Activated naive CD4-positive, alpha-beta T cell (primary cell): ENCODE measurements at regions not wholly inside any gene's neighbourhood (a gene's known extent, or its start where the extent isn't known, plus 50 kb on each side); places are given as distances from the start of the nearest gene placed in this dataset.

ENCODE experiments used
- DNase-seq, 4 experiments: peaks; one replicate each; lab custom pipeline; 2025; lab: John Stamatoyannopoulos, UW

DNA sequence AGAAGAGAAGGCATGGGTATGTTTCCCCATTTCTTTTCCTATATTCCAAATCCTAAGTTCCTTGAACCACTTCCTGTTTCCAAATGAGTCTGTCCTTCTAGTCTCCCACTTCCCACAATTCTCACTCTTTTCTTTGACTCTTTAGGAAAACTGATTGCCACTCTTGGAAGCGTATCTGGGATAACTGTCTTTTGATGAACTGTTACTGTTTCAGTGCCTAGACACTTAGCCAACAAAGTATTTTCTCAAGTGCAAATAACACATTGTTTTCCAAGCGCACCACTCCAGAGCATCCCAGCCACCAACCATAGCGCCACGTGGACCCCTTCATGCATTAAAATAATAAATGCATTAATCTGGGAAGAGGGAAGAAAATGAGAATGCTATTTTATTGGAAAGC, 342.8 kb downstream of the MTX2 start:
- DNase-seq = no peak

DNA sequence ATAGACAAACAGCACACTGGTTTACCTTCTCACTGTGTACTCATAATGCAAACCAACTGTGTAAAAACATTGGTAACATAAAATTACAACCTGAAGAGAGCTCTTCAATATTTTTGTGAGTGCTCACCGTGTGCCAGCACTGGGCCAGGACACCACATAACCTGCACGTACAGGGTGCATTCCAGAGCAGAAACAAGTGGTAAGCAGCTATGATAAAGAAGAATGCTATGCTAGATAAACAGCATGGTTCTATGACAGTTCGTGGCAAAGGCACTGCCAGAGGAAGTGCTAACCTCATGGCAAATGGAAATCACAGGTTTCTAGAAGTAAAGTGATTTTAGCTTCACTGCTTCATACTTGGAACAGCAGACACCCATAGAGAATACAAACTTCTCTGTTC, 343.5 kb downstream of the MTX2 start:
- no peak for DNase-seq

GRCh38 chr2:176613323-176613987, 344.2 kb downstream of the MTX2 start:
- DNase-seq = no peak

- DNase-seq = no peak
Observed at GRCh38 chr2:176614049-176614448, 344.8 kb downstream of the MTX2 start.

DNA sequence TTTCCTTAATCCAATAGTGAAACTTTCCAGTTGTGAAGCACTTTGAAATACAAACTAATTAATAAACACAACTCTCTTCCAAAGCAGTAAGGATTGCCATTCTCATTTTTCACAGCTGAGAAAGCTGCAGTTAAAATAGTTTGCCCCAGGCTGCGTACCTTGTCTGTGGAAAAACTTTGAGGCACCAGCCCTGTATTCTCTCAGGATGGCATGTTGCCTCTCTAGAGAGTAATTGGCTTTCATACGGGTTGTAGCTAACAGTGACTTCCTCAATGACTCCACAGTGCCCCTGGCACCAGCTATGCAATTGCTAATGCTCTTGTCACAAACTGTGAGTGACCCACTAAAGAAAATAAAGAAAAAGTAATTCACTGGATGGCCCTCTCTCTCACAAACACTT, 345.7 kb downstream of the MTX2 start:
- DNase-seq = no peak

- DNase-seq = no peak
Observed at GRCh38 chr2:176619504-176619903, 350.3 kb downstream of the MTX2 start.

- no peak for DNase-seq
Observed at GRCh38 chr2:176621350-176621749, 352.1 kb downstream of the MTX2 start.

- DNase-seq = no peak
Observed at GRCh38 chr2:176622792-176623191, 353.6 kb downstream of the MTX2 start.

- no peak for DNase-seq
Observed at GRCh38 chr2:176626796-176627195, 357.6 kb downstream of the MTX2 start.

DNA sequence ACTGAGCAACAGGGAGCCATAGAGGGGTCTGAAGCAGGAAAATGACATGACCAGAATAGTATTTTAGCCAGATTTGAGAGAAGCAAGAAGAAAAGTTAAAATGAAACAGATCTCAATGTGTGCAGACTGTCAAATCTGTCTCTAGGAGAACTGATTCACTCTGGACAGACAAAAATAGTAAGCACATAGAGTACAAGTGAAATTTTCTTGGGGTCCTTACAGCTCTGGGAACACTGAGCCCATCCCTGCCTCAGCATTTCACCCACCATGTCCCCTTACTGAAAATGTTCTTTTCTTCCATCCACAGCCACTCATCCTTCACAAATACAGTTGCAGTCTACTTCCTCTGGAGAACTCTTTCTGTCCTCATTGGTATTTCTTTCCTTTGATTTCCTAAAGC, 359.2 kb downstream of the MTX2 start:
- DNase-seq = no peak

DNA sequence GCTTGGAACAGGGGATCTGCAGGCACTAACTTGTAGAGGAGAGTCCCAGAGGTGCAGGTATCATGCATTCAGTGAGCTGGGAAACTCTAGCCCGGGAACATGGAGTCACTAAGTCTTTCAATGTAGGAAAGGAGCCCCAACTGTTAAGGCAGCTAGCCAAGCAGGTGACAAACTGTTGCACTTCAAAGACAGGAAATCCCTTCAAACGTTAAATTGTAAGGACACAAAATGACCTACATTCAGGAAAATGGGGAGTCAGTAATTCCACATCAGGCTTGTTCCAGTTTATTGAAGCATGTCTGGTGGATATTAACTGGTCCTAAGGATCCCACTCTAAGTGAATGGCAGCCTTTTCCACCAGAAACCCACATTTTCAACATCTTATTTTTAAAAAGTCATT, 364.5 kb downstream of the MTX2 start:
- no peak for DNase-seq

DNA sequence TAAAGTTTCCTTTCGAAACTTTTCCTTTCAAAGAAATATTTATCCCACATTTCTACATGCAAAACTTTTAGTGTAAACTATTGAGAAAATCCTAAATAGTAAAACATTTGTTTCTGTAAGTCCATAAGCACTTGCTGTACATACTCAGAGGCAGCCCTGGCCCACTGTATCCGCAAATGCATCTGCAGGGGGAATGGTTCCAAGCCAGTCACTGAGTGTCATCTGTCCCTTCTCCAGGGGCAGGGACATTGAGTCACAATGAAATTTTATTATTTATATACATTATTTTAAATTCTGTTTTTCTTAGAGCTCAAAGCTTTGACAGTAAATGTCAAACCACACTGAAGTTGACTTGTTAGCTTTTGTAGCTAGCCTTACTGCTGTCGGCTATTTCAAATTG, 367.2 kb downstream of the MTX2 start:
- no peak for DNase-seq

DNA sequence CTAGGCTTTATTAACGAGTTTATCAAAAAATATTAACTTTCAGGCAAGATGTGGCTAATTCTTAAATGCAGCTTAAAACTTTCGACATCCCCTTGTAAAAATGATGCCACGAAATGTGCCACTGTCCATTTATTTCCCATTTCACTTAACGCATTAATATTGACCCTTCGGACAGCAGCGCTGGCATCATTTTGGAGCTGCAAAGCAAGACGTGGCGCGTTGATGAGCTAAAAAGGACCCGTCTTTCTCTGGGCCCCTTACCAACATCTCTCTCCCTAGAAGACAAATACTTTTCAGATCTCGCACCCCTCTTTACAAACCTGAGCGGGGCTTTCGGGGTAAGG, 367.9 kb downstream of the MTX2 start:
- DNase-seq = no peak

DNA sequence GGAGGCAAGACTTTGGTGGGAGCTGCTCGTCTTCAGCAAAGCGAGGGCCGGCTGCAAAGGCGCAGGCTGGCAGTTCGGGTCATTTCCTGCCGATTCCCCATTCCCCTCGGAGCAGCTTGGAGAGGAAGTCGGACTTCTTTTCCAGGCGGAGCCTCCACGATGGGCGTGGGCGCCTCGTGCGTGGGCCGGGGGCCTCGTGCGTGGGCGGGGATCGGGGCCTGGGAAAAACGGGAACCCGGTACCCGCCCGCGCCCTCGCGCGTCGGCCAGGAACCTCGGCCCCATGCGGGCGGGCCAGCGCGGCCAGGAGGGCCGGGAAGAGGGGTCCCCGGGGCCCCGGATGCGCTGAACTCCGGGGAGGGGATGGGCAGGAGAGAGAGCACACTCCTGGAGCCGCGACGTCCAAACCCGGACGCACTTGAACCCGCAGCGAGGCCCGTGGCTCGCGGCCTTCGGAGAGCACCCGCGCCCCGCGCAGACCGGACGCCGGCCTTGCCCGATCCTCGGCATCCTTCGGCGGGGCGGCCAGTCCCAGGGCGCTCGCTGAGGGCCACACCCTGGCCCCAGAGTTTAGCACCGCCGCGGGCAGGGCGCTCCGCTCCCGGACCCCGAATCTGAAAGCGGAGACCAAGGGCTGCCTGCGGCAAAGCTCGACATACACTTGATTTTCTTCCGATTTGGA, 368.4 kb downstream of the MTX2 start:
- no peak for DNase-seq

DNA sequence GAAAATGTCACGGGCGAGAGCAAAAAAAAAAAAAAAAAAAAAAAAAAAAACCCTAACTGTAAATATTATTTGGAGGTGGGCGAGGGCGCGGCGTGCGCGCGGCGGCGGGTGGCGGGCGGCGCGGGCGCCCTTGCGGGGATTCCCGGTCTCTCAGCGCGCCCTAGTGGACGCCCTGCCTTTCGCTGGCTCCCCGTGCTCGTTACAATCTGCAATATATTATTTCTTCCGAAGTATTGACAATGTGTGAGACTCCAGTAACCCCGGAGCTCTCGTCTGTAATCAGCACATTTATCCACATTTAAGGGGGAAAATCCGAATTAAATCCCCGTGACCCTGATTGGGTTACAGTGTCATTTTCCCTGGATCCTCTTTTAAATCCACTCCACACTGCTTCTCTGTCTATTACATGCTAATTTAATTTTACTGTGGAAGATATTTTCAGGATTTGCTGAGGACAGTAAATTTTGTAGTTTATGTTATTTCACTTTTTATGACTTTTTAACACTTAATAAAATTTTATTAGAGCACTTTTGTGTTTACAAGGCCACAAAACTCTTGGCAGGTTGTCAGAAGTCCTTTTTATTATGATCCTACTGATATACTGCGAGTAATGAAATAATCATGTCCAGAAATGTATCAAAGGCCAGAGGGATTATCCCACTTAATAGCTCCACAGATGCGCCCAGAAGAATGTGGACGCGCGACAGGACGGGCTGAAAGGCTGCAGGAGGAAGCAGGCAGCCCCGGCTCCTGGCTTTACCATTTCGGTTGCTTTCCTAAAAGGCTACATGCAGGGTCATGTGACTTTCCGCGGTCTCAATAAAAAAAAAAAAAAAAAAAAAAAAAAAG, 369.1 kb downstream of the MTX2 start:
- peak in 2 of 4 experiments; percentile 15 to 52 for DNase-seq

GRCh38 chr2:176639016-176639343, 369.7 kb downstream of the MTX2 start:
- no peak for DNase-seq

GRCh38 chr2:176639671-176640070, 370.4 kb downstream of the MTX2 start:
- DNase-seq = no peak

- no peak for DNase-seq
Observed at GRCh38 chr2:176641436-176641835, 372.2 kb downstream of the MTX2 start.

- no peak for DNase-seq
Observed at GRCh38 chr2:176642074-176642473, 372.8 kb downstream of the MTX2 start.

- no peak for DNase-seq
Observed at GRCh38 chr2:176643646-176644045, 374.4 kb downstream of the MTX2 start.

- DNase-seq = no peak
Observed at GRCh38 chr2:176645494-176645893, 376.3 kb downstream of the MTX2 start.

DNA sequence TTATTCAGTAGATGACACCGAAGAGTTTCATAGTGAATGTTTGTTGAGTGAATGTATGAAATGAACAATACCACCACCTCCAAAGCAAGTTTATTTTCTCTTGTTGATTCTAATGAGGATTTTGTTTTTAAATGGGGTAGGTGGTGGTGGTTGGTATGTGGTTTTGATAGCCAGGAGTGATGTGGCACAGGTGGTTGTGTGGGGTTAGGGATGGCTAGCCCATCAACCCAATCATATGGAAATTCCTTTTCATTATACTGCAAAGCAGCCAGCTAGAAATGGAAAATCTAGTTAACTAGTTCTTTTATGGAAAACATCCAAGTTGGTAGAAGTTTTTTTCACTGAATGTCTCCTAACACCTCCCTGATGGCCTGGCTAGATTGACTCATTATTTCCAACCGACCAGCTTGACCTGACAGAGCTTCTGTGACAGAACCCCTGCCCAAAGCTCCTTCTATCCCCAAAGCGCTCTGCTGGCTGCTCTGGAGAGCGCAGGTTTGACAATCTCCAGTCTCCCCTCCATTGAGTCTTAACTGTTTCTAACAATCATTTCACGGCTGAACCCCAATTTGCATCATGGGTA, 376.9 kb downstream of the MTX2 start:
- no peak for DNase-seq
